ENCODE measurements at regions not wholly inside any gene's neighbourhood (a gene's known extent, or its start where the extent isn't known, plus 50 kb on each side); places are given as distances from the start of the nearest gene placed in this dataset.

GRCh38 chr6:151722342-151722741 is 85.1 kb upstream of the ESR1 start:
- TF ChIP-seq EZH2phosphoT487 (IDR thresholded peaks at IDR 0.05; ENCODE audit: insufficient read depth, low read depth) (no peak), EZH2 (IDR thresholded peaks at IDR 0.05; ENCODE audit: insufficient read depth, poor library complexity, severe bottlenecking) (no peak)

Measured in GM23248 (cell line).